AML-193 (cell line): ENCODE measurements at regions not wholly inside any gene's neighbourhood (a gene's known extent, or its start where the extent isn't known, plus 50 kb on each side); places are given as distances from the start of the nearest gene placed in this dataset.
"Not testable (repeated sequence)": the region's sequence is repeated elsewhere in the genome, so short reads cannot be mapped to it uniquely, and the experiment has no call there.

Experiments used
- DNase-seq, 2 experiments: peaks; one replicate each; lab custom pipeline; 2025; lab: John Stamatoyannopoulos, UW

DNA sequence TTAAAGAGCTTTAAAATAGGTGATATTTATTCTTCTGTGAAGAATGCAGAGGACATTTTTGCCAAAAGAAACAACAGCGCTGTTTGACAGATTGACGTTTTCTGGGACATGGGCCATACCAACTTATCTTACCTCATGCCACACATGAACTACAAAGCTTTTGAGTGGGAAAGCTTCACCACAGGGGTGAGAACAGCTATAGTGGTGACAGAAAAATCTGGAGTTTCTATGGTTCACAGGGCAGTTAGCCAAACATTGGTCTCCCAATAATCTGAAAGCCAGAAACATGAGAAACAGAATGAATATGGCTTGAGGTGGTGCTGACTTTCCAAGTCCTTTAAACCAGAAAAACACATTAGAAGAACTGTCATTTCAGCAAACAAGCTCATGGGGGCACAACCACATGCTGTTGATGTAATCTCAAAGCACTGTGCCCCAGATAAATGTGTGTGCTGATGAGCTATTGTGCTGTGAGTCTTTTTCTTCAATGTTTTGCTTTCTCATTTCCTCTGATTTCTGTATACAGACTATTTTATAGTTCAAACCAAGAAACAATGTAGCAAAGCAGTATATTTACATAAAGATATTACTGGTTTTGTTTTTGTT lies 905.4 kb downstream of the SLC16A7 start:
- DNase-seq: no peak

DNA sequence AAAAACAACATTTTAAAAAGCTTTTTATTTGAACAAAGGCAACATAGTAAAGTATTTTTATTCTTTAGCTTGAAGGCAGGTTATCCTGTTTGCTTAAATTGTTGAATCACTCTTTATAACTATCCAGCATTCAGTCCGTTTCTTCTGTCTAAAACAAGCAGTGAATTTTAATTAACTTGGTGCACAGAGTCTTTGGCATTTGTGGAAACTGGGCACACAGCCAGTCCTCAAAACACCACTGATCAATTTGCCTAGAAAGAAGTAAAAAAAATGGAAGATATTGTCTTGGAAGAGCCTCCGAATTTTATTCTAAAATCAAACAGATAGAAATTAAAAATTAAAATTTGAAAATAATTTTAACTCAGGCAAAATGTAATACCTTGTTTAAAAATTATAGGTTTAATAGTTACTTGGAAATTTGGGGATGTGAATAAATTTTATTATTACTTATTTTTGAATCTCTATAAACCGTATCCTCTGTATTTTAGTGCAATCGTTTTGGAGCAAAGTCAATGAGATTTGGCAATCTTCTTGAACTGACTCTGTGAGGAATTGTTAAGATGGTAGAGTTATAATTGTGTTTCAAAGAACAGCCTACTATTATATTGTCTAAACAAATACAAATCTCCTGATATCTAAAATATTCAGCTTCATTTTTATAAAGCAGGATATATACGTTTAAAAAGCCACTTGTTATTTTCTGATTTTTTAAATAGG lies 927.0 kb downstream of the SLC16A7 start:
- DNase-seq: no peak

DNA sequence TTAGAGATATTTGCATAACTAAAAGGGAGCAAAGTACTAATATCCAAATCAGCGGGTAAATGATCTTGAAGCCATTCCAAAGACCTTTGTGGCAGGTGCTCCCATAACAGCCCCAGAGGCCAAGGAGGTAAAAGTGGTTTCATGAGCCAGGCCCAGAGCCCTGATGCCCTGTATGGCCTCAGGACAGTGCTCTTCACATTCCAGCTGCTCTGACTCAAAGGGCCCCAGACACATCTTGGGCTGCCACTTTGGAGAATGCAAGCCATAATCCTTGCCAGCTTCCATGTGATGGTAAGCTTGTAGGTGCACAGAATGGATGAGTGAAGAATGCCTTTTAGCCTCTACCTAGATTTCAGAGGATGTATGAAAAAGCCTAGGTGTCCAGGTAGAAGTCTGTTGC lies 933.4 kb downstream of the SLC16A7 start:
- DNase-seq: no peak

DNA sequence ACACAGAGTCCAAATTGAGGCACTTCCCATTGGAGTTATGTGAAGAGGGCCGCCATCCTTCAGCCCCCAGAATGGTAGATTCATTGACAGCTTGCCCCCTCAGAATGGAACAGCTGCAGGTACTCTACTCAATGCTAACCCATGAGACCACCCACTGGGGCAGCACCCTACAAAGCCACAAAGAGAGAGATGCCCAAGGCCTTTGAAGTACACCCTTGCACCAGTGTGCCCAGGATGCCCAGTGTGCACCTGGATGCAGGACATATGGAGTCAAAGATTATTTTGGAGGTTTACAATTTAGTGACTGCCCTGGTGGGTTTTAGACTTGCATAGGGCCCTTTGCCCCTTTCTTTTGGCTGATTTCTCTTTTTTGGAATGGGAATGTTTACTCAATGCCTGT lies 933.9 kb downstream of the SLC16A7 start:
- DNase-seq: no peak

DNA sequence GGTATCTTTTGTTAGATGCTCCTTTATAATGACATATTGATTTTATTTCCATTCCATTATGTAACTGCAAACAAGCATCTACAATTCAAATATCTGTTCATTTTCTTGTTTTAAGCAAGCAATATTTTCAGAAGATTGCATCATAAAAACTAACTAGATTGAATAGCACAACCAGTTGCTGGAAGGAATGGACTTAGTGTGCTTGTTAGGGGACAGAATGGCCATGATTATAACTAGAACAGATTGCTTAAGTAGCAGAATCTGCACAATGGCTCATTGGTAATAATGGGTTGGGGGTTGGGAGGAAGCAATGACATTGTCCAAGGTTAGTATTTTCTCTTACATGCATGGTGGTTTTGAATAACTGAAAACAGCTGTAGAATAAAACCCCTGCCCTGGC lies 939.5 kb downstream of the SLC16A7 start:
- no peak for DNase-seq

DNA sequence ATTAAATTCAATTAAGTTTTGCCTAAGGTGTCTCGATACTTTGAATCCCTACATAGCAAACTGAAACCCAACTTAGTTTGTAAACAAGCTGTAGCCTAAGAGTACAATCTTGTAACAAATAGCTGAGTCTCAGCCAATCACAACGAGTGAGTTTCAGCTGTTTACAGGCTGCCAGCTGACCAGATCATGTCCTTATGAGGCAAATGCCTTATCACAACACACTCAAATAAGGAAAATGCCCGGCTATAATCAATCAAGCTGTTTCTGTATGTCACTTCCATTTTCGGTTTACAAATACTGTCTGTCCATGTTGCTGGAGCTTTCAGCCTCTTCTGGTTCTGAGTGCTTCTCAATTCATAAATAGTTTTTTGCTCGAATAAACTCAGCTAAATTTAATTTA lies 943.8 kb downstream of the SLC16A7 start:
- no peak for DNase-seq

DNA sequence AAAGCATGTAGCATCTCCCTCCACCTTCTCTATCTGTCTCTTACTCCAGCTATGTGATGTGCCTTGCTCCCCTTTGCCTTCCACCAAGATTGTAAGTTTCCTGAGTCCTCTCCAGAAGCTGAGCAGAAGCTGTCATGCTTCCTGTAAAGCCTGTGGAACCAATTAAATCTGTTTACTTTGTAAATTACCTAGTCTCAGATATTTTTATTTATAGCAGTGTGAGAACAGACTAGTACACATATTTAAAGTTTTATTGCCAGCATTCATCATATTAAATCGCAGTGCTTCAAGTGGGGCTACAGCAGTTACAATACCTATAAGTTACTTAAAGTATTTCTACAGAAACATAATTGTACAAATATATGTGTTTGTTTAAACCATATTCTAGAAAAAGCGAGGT lies 973.1 kb downstream of the SLC16A7 start:
- DNase-seq: no peak

DNA sequence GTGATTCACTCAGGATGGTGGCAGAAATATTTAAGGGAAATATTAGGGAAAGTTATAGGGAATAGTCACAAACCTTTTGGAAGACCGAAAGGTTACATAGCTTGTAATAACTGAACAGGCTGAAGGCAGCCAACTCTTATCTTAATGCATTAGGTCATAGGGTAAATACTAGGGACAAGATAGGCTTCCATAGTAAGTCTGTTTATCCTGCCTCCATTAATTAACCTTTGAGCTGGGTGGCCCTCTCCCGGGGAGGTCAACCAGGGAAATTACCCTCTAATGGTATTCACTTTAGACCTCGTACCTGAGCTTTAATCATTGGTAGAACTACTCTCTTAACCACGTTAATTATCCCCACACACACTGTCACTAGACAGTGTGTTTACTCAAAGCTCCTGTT lies 981.8 kb downstream of the SLC16A7 start:
- DNase-seq: no peak

DNA sequence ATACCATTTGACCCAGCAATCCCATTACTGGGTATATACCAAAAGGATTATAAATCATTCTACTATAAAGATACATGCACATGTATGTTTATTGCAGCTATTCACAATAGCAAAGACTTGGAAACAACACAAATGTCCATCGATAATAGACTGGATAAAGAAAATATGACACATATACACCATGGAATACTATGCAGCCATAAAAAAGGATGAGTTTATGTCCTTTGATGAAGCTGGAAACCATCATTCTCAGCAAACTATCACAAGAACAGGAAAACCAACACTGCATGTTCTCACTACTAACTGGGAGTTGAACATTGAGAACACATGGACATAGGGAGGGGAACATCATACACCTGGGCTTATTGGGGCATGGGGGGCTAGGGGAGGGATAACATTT lies 991.8 kb downstream of the SLC16A7 start:
- DNase-seq: not testable (repeated sequence)

DNA sequence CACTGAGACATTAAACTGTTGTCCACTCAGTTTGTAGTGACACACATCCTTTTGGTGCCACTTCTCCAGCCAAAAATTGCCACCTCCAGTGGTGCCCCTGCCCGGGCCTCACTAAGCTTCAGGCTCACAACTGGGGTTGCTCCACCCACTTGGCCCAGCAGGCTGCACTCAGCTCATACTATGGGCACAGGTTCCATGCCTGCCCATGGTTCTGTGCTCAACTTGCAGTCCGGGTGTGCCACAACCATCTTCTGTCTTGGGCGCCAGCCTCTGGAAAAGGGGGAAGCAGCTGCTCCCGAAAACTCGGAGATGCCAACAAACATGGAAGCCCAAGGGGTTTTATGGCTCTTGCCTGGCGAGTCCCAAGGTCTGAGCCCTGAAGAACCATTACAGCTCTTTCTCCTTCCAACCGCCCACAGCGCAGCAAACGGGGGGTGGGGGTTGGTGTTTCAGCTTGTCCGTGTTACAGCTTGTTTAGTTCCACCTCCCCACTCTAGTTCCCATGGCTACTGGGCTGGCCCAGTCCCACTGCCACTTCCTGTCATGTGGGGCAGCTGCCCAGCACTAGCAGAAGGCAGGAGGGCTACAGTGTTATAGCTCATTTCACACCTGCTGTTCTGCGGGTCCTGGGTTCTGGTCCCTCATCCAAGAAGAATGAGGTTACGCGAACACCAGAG lies 998.3 kb downstream of the SLC16A7 start:
- no peak for DNase-seq

DNA sequence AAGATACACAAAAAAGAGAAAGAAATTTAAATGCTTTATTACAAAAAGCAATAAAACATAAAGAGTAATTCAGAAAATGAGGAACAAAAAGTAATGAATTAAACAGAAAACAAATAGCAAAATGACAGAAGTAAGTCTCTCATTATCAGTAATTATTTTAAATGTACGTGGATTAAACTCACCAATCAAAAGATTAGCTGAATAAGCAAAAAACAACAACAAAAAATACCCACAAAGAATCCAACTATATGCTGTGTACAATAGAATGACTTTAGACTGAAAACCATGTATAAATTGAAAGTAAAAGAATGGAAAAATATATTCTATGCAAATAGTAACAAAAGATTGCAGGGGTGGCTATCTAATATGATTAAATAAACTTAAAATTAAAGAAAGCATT lies 1006.8 kb downstream of the SLC16A7 start:
- DNase-seq: no peak

DNA sequence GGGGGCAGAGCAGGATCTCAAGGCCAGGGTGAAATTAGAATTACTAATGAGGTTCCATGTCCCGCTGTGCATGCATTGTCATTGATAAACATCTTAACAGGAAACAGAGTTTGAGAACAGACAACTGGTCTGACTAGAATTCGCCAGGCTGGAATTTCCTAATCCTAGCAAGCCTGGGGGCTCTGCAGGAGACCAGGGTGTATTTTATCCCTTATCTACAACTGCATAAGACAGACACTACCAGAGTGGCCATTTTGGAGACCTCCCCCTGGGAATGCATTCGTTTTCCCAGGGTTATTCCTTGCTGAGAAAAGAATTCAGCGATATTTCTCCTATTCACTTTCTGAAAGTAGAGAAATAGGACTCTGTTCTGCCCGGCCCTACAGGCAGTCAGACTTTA lies 1007.6 kb downstream of the SLC16A7 start:
- DNase-seq: not testable (repeated sequence)

DNA sequence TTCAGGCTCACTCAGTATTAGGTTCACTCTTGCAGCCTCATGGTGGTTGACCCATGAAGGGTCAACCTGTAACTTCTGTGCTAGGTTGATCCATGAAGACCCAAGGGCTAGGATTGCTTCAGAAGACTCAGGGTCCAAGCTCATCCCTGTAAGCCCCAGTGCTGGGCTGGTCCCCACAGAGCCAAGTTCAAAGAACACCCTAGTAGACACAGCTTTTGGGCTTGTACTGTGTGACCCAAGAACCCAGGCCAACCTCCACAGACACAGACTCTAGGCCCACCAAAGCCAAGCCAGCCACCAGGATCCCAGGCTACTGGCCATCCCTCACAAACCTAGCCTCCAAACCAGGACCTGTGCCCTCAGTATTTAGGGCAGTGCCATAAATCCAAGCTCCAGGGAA lies 1020.6 kb downstream of the SLC16A7 start:
- no peak for DNase-seq

DNA sequence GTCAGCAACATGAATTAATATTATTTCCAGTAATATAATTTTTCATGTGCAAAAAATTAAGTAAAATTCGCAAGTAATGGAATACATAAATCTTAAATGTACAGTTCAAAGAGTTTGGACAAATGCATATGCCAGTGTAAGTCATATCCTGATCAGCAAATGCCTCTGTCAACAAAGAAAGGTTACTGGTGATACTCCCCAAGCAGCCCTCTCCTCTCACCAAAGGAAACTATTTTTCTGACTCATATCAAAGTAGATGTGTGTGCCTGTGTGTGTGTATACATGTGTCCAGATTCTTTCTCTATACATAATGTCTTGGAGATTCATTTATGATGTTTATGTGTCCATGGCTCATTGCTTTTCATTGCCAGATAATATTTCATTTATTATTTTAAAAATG lies 1035.0 kb downstream of the SLC16A7 start:
- no peak for DNase-seq

DNA sequence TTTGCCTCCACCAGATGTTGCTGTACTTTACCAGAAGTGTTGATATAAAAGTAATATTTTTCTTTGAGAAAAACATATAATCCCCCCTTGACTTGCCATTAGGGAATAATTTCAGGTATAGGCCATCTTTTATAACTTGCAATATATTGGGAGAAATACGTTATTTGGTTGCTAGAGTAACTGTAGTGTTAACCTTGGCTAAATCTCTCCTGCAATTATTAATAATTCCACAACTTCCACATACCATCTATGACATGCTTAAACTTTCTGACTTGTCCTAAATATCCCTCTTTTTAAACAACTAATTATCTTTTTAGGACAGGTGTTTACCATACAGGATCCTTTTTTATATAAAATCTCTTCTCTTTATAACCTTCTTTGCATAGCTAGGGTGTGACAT lies 1048.2 kb downstream of the SLC16A7 start:
- no peak for DNase-seq

DNA sequence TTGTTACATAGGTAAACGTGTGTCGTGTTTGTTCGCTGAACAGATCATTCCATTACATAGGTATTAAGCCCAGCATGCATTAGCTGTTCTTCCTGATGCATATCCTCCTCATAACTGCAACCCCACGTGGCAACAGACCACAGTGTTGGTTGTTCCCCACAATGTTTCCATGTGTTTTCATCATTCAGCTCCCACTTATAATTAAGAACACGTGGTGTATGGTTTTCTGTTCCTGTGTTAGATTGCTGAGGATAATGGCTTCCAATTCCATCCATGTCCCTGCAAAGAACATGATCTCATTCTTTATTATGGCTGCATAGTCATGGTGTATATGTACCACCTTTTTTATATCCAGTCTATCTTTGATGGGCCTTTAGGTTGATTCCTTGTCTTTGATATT lies 1071.1 kb downstream of the SLC16A7 start:
- DNase-seq: no peak

DNA sequence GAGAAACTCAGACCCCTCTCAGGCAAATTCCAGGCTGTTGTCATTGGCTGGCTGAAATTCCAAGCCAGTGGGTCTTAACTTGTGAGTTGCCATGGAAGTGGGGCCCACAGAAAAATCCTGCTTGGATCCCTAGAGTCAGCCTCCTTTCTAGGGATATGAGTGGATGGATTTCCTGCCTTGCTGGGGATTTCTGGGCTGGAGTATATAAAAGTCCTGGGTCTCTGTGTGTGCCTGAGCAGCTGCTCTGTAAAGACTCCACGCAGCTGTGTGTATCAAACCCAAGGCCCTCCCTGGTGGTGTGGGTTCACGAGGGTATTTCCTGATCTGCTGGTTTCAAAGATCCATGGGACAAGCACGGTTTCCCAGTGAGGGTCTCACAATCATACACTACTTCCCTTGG lies 1077.1 kb downstream of the SLC16A7 start:
- no peak for DNase-seq

DNA sequence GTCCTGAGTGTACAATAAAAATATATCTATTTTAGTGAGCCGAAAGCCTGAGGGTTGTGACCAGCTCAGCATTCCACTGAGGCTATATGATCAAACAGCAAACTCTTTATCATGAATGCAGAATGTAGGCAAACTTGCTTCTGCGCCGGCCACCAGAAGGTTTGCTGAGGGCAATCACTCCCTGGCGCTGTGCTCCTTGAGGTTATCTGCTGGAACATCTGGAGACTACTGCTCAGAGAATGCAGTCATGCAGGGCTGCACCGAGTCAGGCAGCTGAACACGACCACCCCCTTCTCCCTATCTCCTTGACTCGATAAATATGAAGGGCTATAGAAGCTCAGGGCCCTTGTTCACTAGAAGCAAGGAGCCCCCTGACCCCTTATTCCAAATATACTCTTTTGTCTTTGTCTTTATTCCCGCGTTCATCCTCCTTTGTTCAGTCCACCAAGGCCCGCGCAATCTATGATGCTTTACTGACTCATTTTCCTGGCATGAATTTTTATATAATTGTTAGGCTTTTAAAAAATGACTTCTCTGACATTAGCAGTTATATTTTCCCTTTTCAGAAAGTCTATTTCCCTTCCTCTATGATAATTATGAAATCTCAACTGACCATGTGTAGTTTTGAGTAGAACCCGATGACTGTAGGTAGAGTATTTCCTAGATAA lies 1089.3 kb downstream of the SLC16A7 start:
- DNase-seq: no peak

DNA sequence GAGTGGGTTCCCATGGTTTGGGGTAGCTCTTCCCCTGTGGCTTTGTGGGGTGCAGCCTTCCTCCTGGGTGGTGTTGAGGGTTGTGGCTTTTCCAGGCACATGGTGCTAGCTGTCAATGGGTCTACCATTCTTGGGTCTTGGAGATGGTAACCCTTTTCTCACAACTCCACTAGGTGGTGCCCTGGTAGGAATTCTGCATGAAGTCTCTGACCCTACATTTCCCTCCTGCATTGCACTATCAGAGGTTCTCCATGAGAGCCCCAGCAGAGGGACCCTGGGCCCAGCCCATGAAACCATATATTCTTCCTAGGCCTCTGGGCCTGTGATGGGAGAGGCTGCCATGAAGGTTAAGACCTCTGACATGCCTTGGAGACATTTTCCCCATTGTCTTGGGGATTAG lies 1093.3 kb downstream of the SLC16A7 start:
- DNase-seq: peak; percentile 3 to 30

DNA sequence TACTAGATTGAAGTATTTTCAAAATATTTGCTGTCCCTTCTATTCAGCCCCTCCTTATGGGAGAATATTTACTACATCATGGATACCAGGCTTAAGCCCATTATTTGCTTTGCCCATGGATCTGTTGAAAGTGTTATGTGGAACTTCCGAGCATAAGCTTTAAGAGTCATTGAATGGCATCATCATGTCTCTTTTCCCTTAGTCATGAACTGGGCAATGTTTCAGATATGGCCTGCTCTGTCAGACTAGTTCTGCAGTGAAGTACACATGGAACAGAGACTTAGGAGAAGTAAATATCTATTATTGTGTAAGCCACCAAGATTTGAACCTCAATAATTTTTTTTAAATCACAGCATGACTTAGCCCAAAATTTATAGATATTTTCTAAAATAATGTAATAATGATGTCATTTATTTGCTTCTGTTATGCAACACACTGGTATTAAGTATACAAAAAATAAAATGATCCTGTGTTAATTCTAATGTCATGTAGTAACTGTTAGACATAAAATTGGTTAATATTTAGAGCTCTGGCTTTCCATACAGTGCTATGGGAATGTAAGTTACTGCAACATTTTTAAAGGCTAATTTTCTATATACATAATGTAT lies 1097.3 kb downstream of the SLC16A7 start:
- DNase-seq: peak in 1 of 2 experiments; percentile 1

DNA sequence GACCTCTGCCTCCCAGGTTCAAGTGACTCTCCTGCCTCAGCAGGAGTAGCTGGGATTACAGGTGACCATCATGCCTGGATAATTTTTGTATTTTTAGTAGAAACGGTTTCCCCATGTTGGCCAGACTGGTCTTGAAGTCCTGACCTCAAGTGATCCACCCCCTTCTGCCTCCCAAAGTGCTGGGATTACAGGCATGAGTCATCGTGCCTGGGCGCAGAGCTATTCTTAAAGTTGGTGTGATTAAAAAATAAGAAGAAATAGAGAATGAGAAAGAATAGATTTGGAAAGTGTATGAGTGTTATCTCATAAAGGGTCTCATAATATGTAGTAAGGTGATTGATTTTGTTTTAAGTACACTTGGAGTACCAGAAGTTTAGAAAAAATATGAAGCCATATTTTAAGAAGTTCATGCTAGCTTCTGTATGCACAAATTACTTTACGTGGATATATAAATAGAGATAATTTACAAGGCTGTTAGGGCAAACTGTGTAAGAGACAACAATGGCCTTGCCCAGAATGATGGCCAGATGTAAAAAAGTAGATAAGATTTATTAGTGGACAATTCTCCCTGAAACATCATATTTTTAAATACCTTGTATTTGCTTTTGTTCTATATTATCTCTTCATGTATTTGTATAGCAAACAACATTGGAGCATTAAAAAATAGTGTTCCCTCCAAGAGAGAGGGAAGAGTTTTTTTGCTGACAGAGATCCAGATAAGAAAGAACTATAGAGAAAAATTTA lies 1108.5 kb downstream of the SLC16A7 start:
- no peak for DNase-seq

DNA sequence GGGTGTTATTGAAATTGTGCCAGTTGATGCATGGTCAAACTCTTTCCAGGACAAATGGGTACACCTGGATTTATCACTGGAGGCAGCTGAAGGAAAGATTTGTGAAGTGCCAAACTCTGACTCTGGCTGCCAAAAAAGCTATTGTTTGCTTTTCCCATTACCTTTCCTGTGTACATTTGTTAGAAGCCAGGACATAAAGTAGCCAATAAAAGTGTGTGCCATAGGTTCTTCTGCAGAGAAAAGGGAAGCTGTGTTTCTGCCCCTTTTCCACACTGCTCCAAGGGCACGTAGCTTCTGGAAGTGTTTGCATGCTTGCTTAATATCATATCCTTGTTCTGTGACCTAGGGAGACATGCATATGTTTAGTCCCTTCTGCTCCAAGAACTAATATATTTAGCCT lies 1114.4 kb downstream of the SLC16A7 start:
- DNase-seq: no peak
